Ishikawa (cell line): ENCODE measurements at regions not wholly inside any gene's neighbourhood (a gene's known extent, or its start where the extent isn't known, plus 50 kb on each side); places are given as distances from the start of the nearest gene placed in this dataset.

Experiments
- CEBPB ChIP-seq: IDR thresholded peaks from 2 replicates; pipeline ENCODE4 v1.6.1; 2012
- CREB1 ChIP-seq: IDR thresholded peaks from 2 replicates; pipeline ENCODE4 v1.6.1; 2012; ENCODE audit warnings: low read depth
- EGR1 ChIP-seq: IDR thresholded peaks from 2 replicates; pipeline ENCODE4 v1.6.1; 2012
- EP300 ChIP-seq: IDR thresholded peaks from 2 replicates; pipeline ENCODE4 v1.6.1; 2012; ENCODE audit warnings: borderline replicate concordance
- FOXM1 ChIP-seq: IDR thresholded peaks from 2 replicates; pipeline ENCODE4 v1.6.1; 2012; ENCODE audit warnings: low read depth, borderline replicate concordance
- NFIC ChIP-seq: IDR thresholded peaks from 2 replicates; pipeline ENCODE4 v1.6.1; 2012
- RAD21 ChIP-seq: IDR thresholded peaks from 2 replicates; pipeline ENCODE4 v1.6.1; 2012; ENCODE audit warnings: low read depth
- REST ChIP-seq: IDR thresholded peaks from 2 replicates; pipeline ENCODE4 v1.6.1; 2012; ENCODE audit warnings: low read depth, mild to moderate bottlenecking
- TAF1 ChIP-seq: IDR thresholded peaks from 2 replicates; pipeline ENCODE4 v1.6.1; 2012; ENCODE audit warnings: low read depth, mild to moderate bottlenecking
- TCF12 ChIP-seq: IDR thresholded peaks from 2 replicates; pipeline ENCODE4 v1.6.1; 2012; ENCODE audit warnings: low read depth
- TEAD4 ChIP-seq: IDR thresholded peaks from 2 replicates; pipeline ENCODE4 v1.6.1; 2012
- YY1 ChIP-seq: IDR thresholded peaks from 2 replicates; pipeline ENCODE4 v1.6.1; 2012; ENCODE audit warnings: low read depth
- ZBTB7A ChIP-seq: IDR thresholded peaks from 2 replicates; pipeline ENCODE4 v1.6.1; 2012; ENCODE audit warnings: low read depth
- TF ChIP-seq, protein P1 (sequence below): IDR thresholded peaks from 2 replicates; pipeline ENCODE4 v1.6.1; 2012
- TF ChIP-seq, protein P2 (sequence below): IDR thresholded peaks from 2 replicates; pipeline ENCODE4 v1.6.1; 2012

DNA sequence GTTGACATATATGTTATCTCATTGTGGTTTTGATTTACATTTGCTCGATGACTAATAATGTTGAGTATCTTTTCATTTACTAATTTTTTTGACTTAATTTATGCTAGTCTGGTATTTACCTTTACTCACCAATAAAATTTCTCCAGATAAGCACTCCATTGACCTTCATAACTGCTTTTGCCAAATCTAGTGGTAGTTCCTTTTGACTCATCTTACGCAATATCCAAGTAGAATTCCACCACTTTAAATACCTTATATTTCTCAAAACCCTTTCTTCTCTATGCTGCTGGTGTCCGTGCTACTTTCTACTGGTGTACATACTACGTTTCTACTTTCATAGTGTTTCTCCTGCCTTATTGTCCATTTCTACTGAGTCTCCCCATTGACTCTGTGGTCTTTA, 407.6 kb upstream of the SPHKAP start:
- TF ChIP-seq YY1, result no peak
- TF ChIP-seq EP300, result no peak
- TF ChIP-seq ZBTB7A, result no peak

DNA sequence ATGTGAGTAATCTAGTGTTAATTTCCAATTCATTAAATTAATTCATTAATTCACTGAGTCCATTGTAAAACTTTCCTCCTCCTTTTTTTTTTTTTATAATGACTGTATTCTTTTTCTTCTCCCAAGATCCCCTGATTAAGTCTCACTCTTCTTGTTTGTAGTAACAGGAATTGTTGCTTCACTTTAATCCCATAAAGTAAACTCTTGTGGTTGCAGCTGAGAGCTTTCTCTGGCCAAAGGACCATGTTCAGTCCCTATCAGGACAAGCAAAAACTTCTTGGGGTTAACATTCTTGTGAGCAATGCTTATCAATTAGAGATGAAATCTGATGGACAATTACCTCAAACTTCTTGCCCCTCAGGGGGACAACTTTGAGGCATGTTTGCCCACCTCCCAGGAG, 400.2 kb upstream of the SPHKAP start:
- no peak for TF ChIP-seq CEBPB
- no peak for TF ChIP-seq TCF12
- TF ChIP-seq, protein P1, sequence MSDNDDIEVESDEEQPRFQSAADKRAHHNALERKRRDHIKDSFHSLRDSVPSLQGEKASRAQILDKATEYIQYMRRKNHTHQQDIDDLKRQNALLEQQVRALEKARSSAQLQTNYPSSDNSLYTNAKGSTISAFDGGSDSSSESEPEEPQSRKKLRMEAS, result no peak
- TF ChIP-seq CREB1, result no peak
- no peak for TF ChIP-seq ZBTB7A
- no peak for TF ChIP-seq RAD21
- TF ChIP-seq TAF1, result no peak
- no peak for TF ChIP-seq YY1
- TF ChIP-seq EP300, result no peak
- no peak for TF ChIP-seq EGR1
- TF ChIP-seq TEAD4, result no peak
- TF ChIP-seq NFIC, result no peak
- no peak for TF ChIP-seq REST

DNA sequence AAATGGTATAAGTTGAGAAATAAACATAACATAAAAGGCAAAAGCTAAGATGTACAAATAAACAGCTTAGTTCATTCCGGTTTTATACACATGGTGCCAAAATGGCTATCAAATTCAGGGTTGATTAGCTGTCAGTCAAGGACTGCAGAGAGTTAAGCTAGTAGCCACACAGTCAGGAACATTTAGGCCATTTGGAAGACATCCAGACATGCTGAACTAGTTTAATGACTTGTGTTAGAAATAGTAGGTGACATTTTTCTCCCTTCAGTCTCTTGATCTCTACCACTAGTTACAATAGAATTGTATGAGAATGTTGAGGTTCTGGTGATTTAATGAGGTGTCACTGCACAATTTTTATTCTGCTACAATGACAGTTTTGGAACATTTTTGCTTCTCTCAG, 394.4 kb upstream of the SPHKAP start:
- TF ChIP-seq TCF12 (no peak), EGR1 (no peak), TEAD4 (no peak), RAD21 (no peak), CREB1 (no peak), CEBPB (no peak), NFIC (no peak), ZBTB7A (no peak), EP300 (no peak)
- TF ChIP-seq, protein P2, sequence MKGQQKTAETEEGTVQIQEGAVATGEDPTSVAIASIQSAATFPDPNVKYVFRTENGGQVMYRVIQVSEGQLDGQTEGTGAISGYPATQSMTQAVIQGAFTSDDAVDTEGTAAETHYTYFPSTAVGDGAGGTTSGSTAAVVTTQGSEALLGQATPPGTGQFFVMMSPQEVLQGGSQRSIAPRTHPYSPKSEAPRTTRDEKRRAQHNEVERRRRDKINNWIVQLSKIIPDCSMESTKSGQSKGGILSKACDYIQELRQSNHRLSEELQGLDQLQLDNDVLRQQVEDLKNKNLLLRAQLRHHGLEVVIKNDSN, result no peak
- TF ChIP-seq, protein P1, result no peak

DNA sequence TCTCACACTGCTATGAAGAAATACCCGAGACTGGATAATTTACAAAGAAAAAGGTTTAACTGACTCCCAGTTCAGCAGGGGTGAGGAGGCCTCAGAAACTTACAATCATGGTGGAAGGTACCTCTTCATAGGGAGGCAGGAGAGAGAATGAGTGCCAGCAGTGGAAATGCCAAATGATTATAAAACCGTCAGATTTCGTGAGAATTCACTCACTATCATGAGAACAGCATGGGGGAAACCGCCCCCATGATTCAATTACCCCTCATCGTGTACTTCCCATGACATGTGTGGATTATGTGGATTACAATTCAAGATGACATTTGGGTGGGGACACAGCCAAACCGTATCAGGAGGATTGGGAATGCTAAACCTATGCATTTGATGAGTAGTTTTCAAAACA, 380.3 kb upstream of the SPHKAP start:
- no peak for TF ChIP-seq REST
- no peak for TF ChIP-seq CREB1
- no peak for TF ChIP-seq ZBTB7A
- TF ChIP-seq TCF12, result no peak
- TF ChIP-seq TEAD4, result no peak
- no peak for TF ChIP-seq RAD21
- TF ChIP-seq EP300, result no peak
- no peak for TF ChIP-seq TAF1
- no peak for TF ChIP-seq YY1
- no peak for TF ChIP-seq FOXM1
- no peak for TF ChIP-seq CEBPB
- TF ChIP-seq NFIC, result no peak
- TF ChIP-seq, protein P1, result no peak

DNA sequence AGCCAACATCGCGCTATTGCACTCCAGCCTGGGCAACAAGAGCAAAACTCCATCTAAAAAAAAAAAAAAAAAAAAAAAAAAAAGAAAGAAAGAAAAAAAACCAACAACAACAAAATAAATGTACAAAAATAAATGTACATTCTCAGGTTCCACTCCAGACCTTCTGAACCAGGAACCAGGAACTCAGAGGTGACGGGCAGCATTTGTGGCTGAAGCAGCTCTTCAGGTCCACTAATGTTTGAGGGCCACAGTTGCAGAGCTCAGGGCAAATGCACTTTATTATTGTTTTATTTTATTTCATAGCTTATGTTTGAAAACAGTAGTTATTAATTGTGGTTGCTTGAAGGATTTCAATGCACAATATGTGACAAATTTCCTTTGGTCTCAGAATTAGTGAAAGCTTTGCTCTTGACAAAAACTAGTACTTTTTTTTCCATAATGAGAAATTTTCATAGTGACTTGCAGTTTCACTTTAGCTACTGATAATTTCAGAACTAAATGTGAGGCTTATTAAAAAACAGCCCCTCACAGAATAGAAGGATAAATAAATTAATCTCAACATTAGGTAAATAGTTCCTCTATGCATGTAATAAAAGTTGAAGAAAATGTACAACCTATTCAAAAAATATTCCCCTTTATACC, 378.4 kb upstream of the SPHKAP start:
- TF ChIP-seq TEAD4, result no peak
- TF ChIP-seq CEBPB, result no peak
- TF ChIP-seq RAD21, result no peak
- TF ChIP-seq ZBTB7A, result no peak
- TF ChIP-seq, protein P1, result no peak
- no peak for TF ChIP-seq YY1
- no peak for TF ChIP-seq NFIC
- no peak for TF ChIP-seq EGR1
- TF ChIP-seq, protein P2, result no peak
- no peak for TF ChIP-seq TCF12
- no peak for TF ChIP-seq CREB1
- TF ChIP-seq TAF1, result no peak
- TF ChIP-seq FOXM1, result no peak
- no peak for TF ChIP-seq EP300
- TF ChIP-seq REST, result no peak
